ENCODE measurements at regions not wholly inside any gene's neighbourhood (a gene's known extent, or its start where the extent isn't known, plus 50 kb on each side); places are given as distances from the start of the nearest gene placed in this dataset.

- TF ChIP-seq CTCF (IDR thresholded peaks at IDR 0.05) (no peak), POLR2A (IDR thresholded peaks at IDR 0.05) (no peak)
These were observed 157.1 kb downstream of the FHIP1A start for GRCh38 chr4:151566053-151566452.
